Fibroblast of villous mesenchyme (primary cell): ENCODE measurements at regions not wholly inside any gene's neighbourhood (a gene's known extent, or its start where the extent isn't known, plus 50 kb on each side); places are given as distances from the start of the nearest gene placed in this dataset.
"Not testable (repeated sequence)": the region's sequence is repeated elsewhere in the genome, so short reads cannot be mapped to it uniquely, and the experiment has no call there.

Experiments
- DNase-seq: peaks from one replicate; pipeline ENCODE4 v3.0.0-alpha.2; 2010; ENCODE audit warnings: low read depth
- H3K4me3 ChIP-seq: 2 replicates; pipeline ENCODE4 v1.5.1; 2011; ENCODE audit warnings: low read depth, mild to moderate bottlenecking, low read length
- TF ChIP-seq, protein P1 (sequence below): IDR thresholded peaks from 2 replicates; pipeline ENCODE4 v1.5.1; 2012; ENCODE audit warnings: low read depth, mild to moderate bottlenecking, low read length; ENCODE audit not compliant: insufficient read depth

DNA sequence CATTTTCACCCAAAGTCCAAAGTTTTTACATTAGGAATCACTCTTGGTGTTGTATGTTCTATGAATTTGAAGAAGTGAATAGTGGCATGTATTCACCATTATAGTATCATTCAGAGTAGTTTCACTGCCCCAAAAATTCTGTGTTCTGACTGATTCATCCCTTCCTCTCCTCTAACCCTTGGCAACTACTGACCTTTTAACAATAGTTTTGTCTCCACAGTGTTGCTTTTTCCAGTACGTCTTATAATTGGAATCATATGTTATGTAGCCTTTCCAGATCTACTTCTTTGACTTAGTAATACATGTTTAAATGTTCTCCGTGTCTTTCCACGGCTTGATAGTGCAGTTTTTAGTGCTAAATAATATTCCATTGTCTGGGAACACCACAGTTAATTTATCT lies 379.0 kb upstream of the SGO1 start:
- H3K4me3 ChIP-seq = no peak overlapping the region
- TF ChIP-seq, protein P1, sequence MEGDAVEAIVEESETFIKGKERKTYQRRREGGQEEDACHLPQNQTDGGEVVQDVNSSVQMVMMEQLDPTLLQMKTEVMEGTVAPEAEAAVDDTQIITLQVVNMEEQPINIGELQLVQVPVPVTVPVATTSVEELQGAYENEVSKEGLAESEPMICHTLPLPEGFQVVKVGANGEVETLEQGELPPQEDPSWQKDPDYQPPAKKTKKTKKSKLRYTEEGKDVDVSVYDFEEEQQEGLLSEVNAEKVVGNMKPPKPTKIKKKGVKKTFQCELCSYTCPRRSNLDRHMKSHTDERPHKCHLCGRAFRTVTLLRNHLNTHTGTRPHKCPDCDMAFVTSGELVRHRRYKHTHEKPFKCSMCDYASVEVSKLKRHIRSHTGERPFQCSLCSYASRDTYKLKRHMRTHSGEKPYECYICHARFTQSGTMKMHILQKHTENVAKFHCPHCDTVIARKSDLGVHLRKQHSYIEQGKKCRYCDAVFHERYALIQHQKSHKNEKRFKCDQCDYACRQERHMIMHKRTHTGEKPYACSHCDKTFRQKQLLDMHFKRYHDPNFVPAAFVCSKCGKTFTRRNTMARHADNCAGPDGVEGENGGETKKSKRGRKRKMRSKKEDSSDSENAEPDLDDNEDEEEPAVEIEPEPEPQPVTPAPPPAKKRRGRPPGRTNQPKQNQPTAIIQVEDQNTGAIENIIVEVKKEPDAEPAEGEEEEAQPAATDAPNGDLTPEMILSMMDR = no peak
- DNase-seq = no peak

GRCh38 chr3:20563985-20564384 lies 378.0 kb upstream of the SGO1 start:
- DNase-seq = no peak
- TF ChIP-seq, protein P1 = no peak
- no peak overlapping the region for H3K4me3 ChIP-seq

DNA sequence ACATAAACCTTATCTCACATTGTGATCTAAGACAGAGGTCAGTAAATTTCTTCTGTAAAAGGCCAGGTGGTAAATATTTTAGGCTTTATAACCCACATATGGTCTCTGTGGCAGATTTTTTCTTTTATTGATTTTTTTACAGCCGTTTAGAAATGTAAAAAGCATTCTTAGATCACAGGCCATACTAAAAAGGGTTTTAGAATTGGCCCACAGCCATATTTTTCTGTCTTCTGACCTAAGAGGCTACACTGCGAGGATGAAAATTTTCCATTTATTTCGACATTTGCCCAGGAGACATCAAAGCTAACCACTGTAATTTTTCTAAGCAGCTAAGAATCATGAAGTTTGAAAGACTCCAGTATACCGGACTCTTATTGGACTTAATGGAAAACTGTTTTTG lies 377.2 kb upstream of the SGO1 start:
- TF ChIP-seq, protein P1 = no peak
- H3K4me3 ChIP-seq = no peak overlapping the region
- peak; percentile 64 for DNase-seq

- TF ChIP-seq, protein P1 = no peak
- DNase-seq = peak; percentile 6
- no peak overlapping the region for H3K4me3 ChIP-seq
Observed at GRCh38 chr3:20561166-20561565, 375.2 kb upstream of the SGO1 start.

DNA sequence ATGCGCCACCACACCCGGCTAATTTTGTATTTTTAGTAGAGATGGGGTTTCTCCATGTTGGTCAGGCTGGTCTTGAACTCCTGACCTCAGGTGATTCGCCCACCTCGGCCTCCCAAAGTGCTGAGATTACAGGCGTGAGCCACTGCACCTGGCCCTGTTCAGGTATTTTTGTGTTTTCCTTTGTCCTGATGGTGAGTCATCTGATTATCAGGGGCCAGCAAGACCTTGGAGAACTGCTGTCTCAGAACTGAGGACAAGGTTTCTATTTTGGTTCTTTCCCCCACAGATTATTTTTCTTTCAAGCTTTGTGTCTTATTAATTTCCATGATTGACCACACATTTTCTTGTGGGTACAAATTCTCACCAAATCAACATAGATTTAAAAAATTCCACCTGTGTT lies 374.4 kb upstream of the SGO1 start:
- not testable (repeated sequence) for DNase-seq

GRCh38 chr3:20558161-20558560 lies 372.2 kb upstream of the SGO1 start:
- no peak overlapping the region for H3K4me3 ChIP-seq
- no peak for DNase-seq
- TF ChIP-seq, protein P1 = no peak

More for the DNA sequence above, 374.4 kb upstream of the SGO1 start:
- not testable (repeated sequence) for H3K4me3 ChIP-seq

GRCh38 chr3:20556661-20557060 lies 370.7 kb upstream of the SGO1 start:
- TF ChIP-seq, protein P1 = no peak
- H3K4me3 ChIP-seq = no peak overlapping the region
- DNase-seq = no peak
